ENCODE measurements at regions not wholly inside any gene's neighbourhood (a gene's known extent, or its start where the extent isn't known, plus 50 kb on each side); places are given as distances from the start of the nearest gene placed in this dataset.

DNA sequence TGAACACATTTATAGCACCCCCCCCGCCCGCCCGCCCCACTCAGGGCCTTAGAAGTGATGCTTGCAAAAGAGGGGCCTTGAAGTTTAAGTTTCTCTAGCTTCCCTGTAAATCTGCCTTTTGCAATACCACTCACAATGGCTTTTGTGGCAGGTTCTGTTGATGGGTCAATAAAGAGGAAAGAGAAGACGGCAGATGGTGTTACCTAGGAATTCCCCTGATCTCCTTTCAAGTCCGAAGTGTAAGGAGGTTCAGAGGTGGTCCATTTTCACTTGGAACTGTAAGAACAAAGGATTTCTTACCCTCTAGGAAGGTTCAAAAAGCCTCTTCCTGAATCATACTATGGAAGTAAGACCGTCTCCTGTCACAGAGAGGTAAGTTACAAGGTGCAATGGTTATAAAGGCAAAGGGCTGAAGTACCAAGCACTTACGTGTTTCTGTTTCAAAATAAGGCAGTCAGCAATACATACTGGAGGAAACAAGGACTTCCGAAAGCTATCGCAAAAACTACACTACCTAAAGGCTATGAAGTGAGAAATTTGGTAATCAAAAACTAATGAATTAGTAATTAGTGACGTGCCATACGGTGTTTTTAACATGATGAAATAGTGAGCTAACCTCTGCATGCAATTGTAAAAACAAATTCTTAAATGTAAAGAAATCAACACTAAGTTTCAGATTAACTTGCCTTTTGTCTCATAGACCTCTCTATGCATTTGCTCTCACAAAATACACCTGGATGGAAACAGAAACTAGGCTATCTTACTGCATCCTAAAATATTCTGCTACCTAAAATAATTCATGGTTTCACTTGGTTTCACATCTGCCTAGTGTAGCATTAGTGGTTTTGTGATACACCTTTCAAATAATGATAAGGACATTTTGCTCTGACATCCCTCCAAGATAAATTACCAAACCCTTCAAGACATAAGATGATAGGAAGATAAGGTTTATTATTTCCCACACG lies 589.4 kb upstream of the FAM174A start:
- TF ChIP-seq POLR2AphosphoS5 (IDR thresholded peaks at IDR 0.05; ENCODE audit: borderline replicate concordance, low read depth, low read length), result no peak
- TF ChIP-seq EZH2 (IDR thresholded peaks at IDR 0.05), result no peak
